Fibroblast of lung (primary cell): ENCODE measurements at regions not wholly inside any gene's neighbourhood (a gene's known extent, or its start where the extent isn't known, plus 50 kb on each side); places are given as distances from the start of the nearest gene placed in this dataset.
"Not testable (repeated sequence)": the region's sequence is repeated elsewhere in the genome, so short reads cannot be mapped to it uniquely, and the experiment has no call there.

ENCODE experiments used
- DNase-seq, 2 donors: peaks; one replicate each; pipeline versions ENCODE4 v3.0.0 to v3.0.0-alpha.2; 2010; ENCODE audit warnings: low read depth in 2 of 2
- H2AFZ ChIP-seq: 2 replicates; pipeline ENCODE4 v1.5.1; 2012; ENCODE audit warnings: low read length, control low read depth, inconsistent platforms
- H3K27ac ChIP-seq: 2 replicates; pipeline ENCODE4 v1.5.1; 2011; ENCODE audit warnings: low read length, control low read depth; ENCODE audit not compliant: insufficient read depth
- H3K27me3 ChIP-seq: 2 replicates; pipeline ENCODE4 v1.5.1; 2011; ENCODE audit warnings: mild to moderate bottlenecking, low read length; ENCODE audit not compliant: control insufficient read depth, insufficient read depth
- H3K36me3 ChIP-seq: 2 replicates; pipeline ENCODE4 v1.5.1; 2011; ENCODE audit warnings: low read length; ENCODE audit not compliant: control insufficient read depth, insufficient read depth
- H3K4me1 ChIP-seq: 2 replicates; pipeline ENCODE4 v1.5.1; 2011; ENCODE audit warnings: low read length; ENCODE audit not compliant: control insufficient read depth, insufficient read depth; ENCODE audit errors: extremely low read depth
- H3K4me2 ChIP-seq: 2 replicates; pipeline ENCODE4 v1.5.1; 2011; ENCODE audit warnings: low read length, control low read depth; ENCODE audit not compliant: insufficient read depth; ENCODE audit errors: extremely low read depth
- H3K4me3 ChIP-seq, 4 experiments: fragments of 200-600 bp in 1 of 4; sonication (generic) in 1 of 4; replicated peaks in 1 of 4; 2 replicates each; pipeline ENCODE4 v1.5.1; 2011 to 2016; ENCODE audit warnings: low read length in 4 of 4, low read depth in 3 of 4, mild to moderate bottlenecking in 3 of 4, control low read depth in 2 of 4, inconsistent platforms in 1 of 4, mixed read lengths in 1 of 4; ENCODE audit not compliant: insufficient read depth in 1 of 4; ENCODE audit errors: control extremely low read depth in 1 of 4
- H3K79me2 ChIP-seq: 2 replicates; pipeline ENCODE4 v1.5.1; 2012; ENCODE audit warnings: mild to moderate bottlenecking, low read length, inconsistent platforms; ENCODE audit not compliant: control insufficient read depth, insufficient read depth
- H3K9ac ChIP-seq: 2 replicates; pipeline ENCODE4 v1.5.1; 2011; ENCODE audit warnings: mild to moderate bottlenecking, low read length, control low read depth; ENCODE audit not compliant: insufficient read depth
- H3K9me3 ChIP-seq: 2 replicates; pipeline ENCODE4 v1.5.1; 2012; ENCODE audit warnings: low read depth, low read length; ENCODE audit not compliant: control insufficient read depth, insufficient read depth
- H4K20me1 ChIP-seq: 2 replicates; pipeline ENCODE4 v1.5.1; 2011; ENCODE audit warnings: low read length; ENCODE audit not compliant: control insufficient read depth, insufficient read depth; ENCODE audit errors: extremely low read depth
- CTCF ChIP-seq, 2 donors: IDR thresholded peaks in 1 of 2; conservative IDR thresholded peaks in 1 of 2; 1 replicate in 1 of 2; 2 replicates in 1 of 2; pipeline ENCODE4 v1.5.1; 2011 to 2012; ENCODE audit warnings: low read length in 2 of 2, control low read depth in 1 of 2, inconsistent platforms in 1 of 2, low read depth in 1 of 2, mild to moderate bottlenecking in 1 of 2
- EZH2 ChIP-seq: IDR thresholded peaks from 2 replicates; pipeline ENCODE4 v1.5.1; 2012; ENCODE audit warnings: low read length, control low read depth, mild to moderate bottlenecking; ENCODE audit errors: missing control alignments

- Histone ChIP-seq H2AFZ (no peak overlapping the region), H3K79me2 (no peaks in the 10 kb centered on the region), H3K27me3 (no peaks in the 10 kb centered on the region), H3K27ac (no peak overlapping the region), H3K36me3 (no peaks in the 10 kb centered on the region), H4K20me1 (no peaks in the 10 kb centered on the region), H3K4me2 (no peak overlapping the region), H3K4me3 (no peak overlapping the region), H3K9ac (no peak overlapping the region), H3K9me3 (no peaks in the 10 kb centered on the region), H3K4me1 (no peaks in the 10 kb centered on the region)
- no peak for DNase-seq
- TF ChIP-seq EZH2, result no peak
- no peak for TF ChIP-seq CTCF (conservative IDR thresholded peaks at IDR 0.05 in 1 of 2, IDR thresholded peaks at IDR 0.05 in 1 of 2; ENCODE audit: low read depth in 1 of 2, low read length in 2 of 2)
These were observed 54.0 kb upstream of the HECW1 start for GRCh38 chr7:43058271-43059066.

- not testable (repeated sequence) for H3K27me3 ChIP-seq, H3K36me3 ChIP-seq, H3K4me1 ChIP-seq, H3K27ac ChIP-seq, H4K20me1 ChIP-seq, H2AFZ ChIP-seq, H3K9me3 ChIP-seq, H3K79me2 ChIP-seq, H3K4me3 ChIP-seq, H3K4me2 ChIP-seq, DNase-seq, H3K9ac ChIP-seq
These were observed 53.3 kb upstream of the HECW1 start for GRCh38 chr7:43059067-43059600.
